ENCODE measurements at regions not wholly inside any gene's neighbourhood (a gene's known extent, or its start where the extent isn't known, plus 50 kb on each side); places are given as distances from the start of the nearest gene placed in this dataset.

GRCh38 chr5:54649041-54649504, 131.5 kb downstream of the SNX18 start:
- TF ChIP-seq, protein P1, sequence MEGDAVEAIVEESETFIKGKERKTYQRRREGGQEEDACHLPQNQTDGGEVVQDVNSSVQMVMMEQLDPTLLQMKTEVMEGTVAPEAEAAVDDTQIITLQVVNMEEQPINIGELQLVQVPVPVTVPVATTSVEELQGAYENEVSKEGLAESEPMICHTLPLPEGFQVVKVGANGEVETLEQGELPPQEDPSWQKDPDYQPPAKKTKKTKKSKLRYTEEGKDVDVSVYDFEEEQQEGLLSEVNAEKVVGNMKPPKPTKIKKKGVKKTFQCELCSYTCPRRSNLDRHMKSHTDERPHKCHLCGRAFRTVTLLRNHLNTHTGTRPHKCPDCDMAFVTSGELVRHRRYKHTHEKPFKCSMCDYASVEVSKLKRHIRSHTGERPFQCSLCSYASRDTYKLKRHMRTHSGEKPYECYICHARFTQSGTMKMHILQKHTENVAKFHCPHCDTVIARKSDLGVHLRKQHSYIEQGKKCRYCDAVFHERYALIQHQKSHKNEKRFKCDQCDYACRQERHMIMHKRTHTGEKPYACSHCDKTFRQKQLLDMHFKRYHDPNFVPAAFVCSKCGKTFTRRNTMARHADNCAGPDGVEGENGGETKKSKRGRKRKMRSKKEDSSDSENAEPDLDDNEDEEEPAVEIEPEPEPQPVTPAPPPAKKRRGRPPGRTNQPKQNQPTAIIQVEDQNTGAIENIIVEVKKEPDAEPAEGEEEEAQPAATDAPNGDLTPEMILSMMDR (IDR thresholded peaks at IDR 0.05 in 2 of 3, conservative IDR thresholded peaks at IDR 0.05 in 1 of 3; ENCODE audit: borderline replicate concordance in 1 of 3, insufficient read depth in 1 of 3, low read depth in 2 of 3, low read length in 2 of 3): no peak
- TF ChIP-seq MAX (IDR thresholded peaks at IDR 0.05): no peak
- TF ChIP-seq RAD21 (IDR thresholded peaks at IDR 0.05; ENCODE audit: low read depth): no peak

All from HCT116 (cell line).